ENCODE measurements at regions not wholly inside any gene's neighbourhood (a gene's known extent, or its start where the extent isn't known, plus 50 kb on each side); places are given as distances from the start of the nearest gene placed in this dataset.

GRCh38 chr11:80417681-80418080, 976.9 kb upstream of the TENM4 start:
- Histone ChIP-seq H3K4me3 (ENCODE audit: low read depth, low read length) (no peak overlapping the region), H3K36me3 (ENCODE audit: control insufficient read depth, insufficient read depth, low read length) (no peaks in the 10 kb centered on the region), H3K27me3 (ENCODE audit: control insufficient read depth, insufficient read depth, low read length) (no peaks in the 10 kb centered on the region)
- no peak for TF ChIP-seq CTCF (IDR thresholded peaks at IDR 0.05; ENCODE audit: insufficient read depth, low read depth, low read length)
- ChIA-PET POLR2A (no interaction called here), CTCF (no interaction called here)
- DNase-seq (ENCODE audit: low read depth) = no peak

GRCh38 chr11:80415580-80415979, 974.8 kb upstream of the TENM4 start:
- Histone ChIP-seq H3K27me3 (ENCODE audit: control insufficient read depth, insufficient read depth, low read length) (no peaks in the 10 kb centered on the region), H3K36me3 (ENCODE audit: control insufficient read depth, insufficient read depth, low read length) (no peaks in the 10 kb centered on the region), H3K4me3 (ENCODE audit: low read depth, low read length) (no peak overlapping the region)
- no peak for TF ChIP-seq CTCF (IDR thresholded peaks at IDR 0.05; ENCODE audit: insufficient read depth, low read depth, low read length)
- no peak for DNase-seq (ENCODE audit: low read depth)
- CTCF ChIA-PET = no interaction called here
- POLR2A ChIA-PET = no interaction called here

- CTCF ChIA-PET = no interaction called here
- no peaks in the 10 kb centered on the region for H3K36me3 ChIP-seq (ENCODE audit: control insufficient read depth, insufficient read depth, low read length)
- POLR2A ChIA-PET = no interaction called here
- no peaks in the 10 kb centered on the region for H3K27me3 ChIP-seq (ENCODE audit: control insufficient read depth, insufficient read depth, low read length)
- DNase-seq (ENCODE audit: low read depth) = no peak
- no peak overlapping the region for H3K4me3 ChIP-seq (ENCODE audit: low read depth, low read length)
- no peak for TF ChIP-seq CTCF (IDR thresholded peaks at IDR 0.05; ENCODE audit: insufficient read depth, low read depth, low read length)
Observed at GRCh38 chr11:80414181-80415165, 973.6 kb upstream of the TENM4 start.

GRCh38 chr11:80412604-80413003, 971.8 kb upstream of the TENM4 start:
- no peaks in the 10 kb centered on the region for H3K27me3 ChIP-seq (ENCODE audit: control insufficient read depth, insufficient read depth, low read length)
- TF ChIP-seq CTCF (IDR thresholded peaks at IDR 0.05; ENCODE audit: insufficient read depth, low read depth, low read length) = no peak
- ChIA-PET POLR2A (no interaction called here), CTCF (no interaction called here)
- H3K4me3 ChIP-seq (ENCODE audit: low read depth, low read length) = no peak overlapping the region
- DNase-seq (ENCODE audit: low read depth) = no peak
- no peaks in the 10 kb centered on the region for H3K36me3 ChIP-seq (ENCODE audit: control insufficient read depth, insufficient read depth, low read length)

GRCh38 chr11:80393210-80393609, 952.4 kb upstream of the TENM4 start:
- no peak for TF ChIP-seq CTCF (IDR thresholded peaks at IDR 0.05; ENCODE audit: insufficient read depth, low read depth, low read length)
- POLR2A ChIA-PET = no interaction called here
- CTCF ChIA-PET = no interaction called here
- H3K4me3 ChIP-seq (ENCODE audit: low read depth, low read length) = no peak overlapping the region
- no peaks in the 10 kb centered on the region for H3K36me3 ChIP-seq (ENCODE audit: control insufficient read depth, insufficient read depth, low read length)
- no peaks in the 10 kb centered on the region for H3K27me3 ChIP-seq (ENCODE audit: control insufficient read depth, insufficient read depth, low read length)
- DNase-seq (ENCODE audit: low read depth) = no peak
